ENCODE measurements at regions not wholly inside any gene's neighbourhood (a gene's known extent, or its start where the extent isn't known, plus 50 kb on each side); places are given as distances from the start of the nearest gene placed in this dataset.

- intact Hi-C loops (cut with DNase I), result no loop called here
- Histone ChIP-seq H3K27ac (no peak overlapping the region), H3K36me3 (no peaks in the 10 kb centered on the region), H3K4me1 (ENCODE audit: insufficient read depth) (no peaks in the 10 kb centered on the region), H3K4me3 (no peak overlapping the region), H3K27me3 (no peaks in the 10 kb centered on the region), H3K9me3 (no peaks in the 10 kb centered on the region)
- TF ChIP-seq POLR2A (IDR thresholded peaks at IDR 0.05), result no peak
- no peak for DNase-seq
- WGBS, 3 donors, result 21 to 40% (median 24%) methylated on average over 4 of the region's 4 CpGs
Measured at GRCh38 chr13:111562716-111563115, 242.3 kb downstream of the TEX29 start.

GRCh38 chr13:111564606-111565005 lies 244.2 kb downstream of the TEX29 start:
- no peak overlapping the region for H3K4me3 ChIP-seq
- no peaks in the 10 kb centered on the region for H3K4me1 ChIP-seq (ENCODE audit: insufficient read depth)
- no peak for TF ChIP-seq CTCF (IDR thresholded peaks at IDR 0.05)
- 60 to 70% (median 62%) methylated on average over 8 of the region's 8 CpGs for WGBS, 3 donors
- no peaks in the 10 kb centered on the region for H3K27me3 ChIP-seq
- H3K9me3 ChIP-seq, result no peaks in the 10 kb centered on the region
- no peak for DNase-seq
- no peak overlapping the region for H3K27ac ChIP-seq
- intact Hi-C loops (cut with DNase I), result no loop called here
- no peaks in the 10 kb centered on the region for H3K36me3 ChIP-seq

GRCh38 chr13:111565400-111565799 lies 245.0 kb downstream of the TEX29 start:
- H3K27me3 ChIP-seq, result no peaks in the 10 kb centered on the region
- no peaks in the 10 kb centered on the region for H3K36me3 ChIP-seq
- no peak for TF ChIP-seq CTCF (IDR thresholded peaks at IDR 0.05)
- TF ChIP-seq EP300 (IDR thresholded peaks at IDR 0.05), result no peak
- H3K9me3 ChIP-seq, result no peaks in the 10 kb centered on the region
- intact Hi-C loops (cut with DNase I), result no loop called here
- H3K27ac ChIP-seq, result no peak overlapping the region
- no peak for DNase-seq
- no peaks in the 10 kb centered on the region for H3K4me1 ChIP-seq (ENCODE audit: insufficient read depth)
- 78 to 82% (median 80%) methylated on average over 10 of the region's 10 CpGs for WGBS, 3 donors
- no peak overlapping the region for H3K4me3 ChIP-seq

- WGBS, 3 donors, result 87 to 91% (median 90%) methylated on average over 12 of the region's 12 CpGs
- H3K27me3 ChIP-seq, result no peaks in the 10 kb centered on the region
- H3K36me3 ChIP-seq, result no peaks in the 10 kb centered on the region
- H3K4me1 ChIP-seq (ENCODE audit: insufficient read depth), result no peaks in the 10 kb centered on the region
- H3K4me3 ChIP-seq, result no peak overlapping the region
- no peak overlapping the region for H3K27ac ChIP-seq
- intact Hi-C loops (cut with DNase I), result loop anchor here in 1 of 4 donors (2.0 kb wide), 1 partner anchor 54 kb away; no protein-coding TSS in a partner anchor
- no peak for DNase-seq
- TF ChIP-seq CTCF (IDR thresholded peaks at IDR 0.05), result no peak
- TF ChIP-seq EP300 (IDR thresholded peaks at IDR 0.05), result no peak
- no peak for TF ChIP-seq POLR2A (IDR thresholded peaks at IDR 0.05)
- no peaks in the 10 kb centered on the region for H3K9me3 ChIP-seq
Measured at GRCh38 chr13:111566567-111566966, 246.1 kb downstream of the TEX29 start.

- H3K9me3 ChIP-seq, result no peaks in the 10 kb centered on the region
- H3K36me3 ChIP-seq, result no peaks in the 10 kb centered on the region
- intact Hi-C loops (cut with DNase I), result loop anchor here in 1 of 4 donors (2.0 kb wide), 1 partner anchor 53 kb away; no protein-coding TSS in a partner anchor
- DNase-seq, result no peak
- no peak overlapping the region for H3K27ac ChIP-seq
- TF ChIP-seq EP300 (IDR thresholded peaks at IDR 0.05) (no peak), CTCF (IDR thresholded peaks at IDR 0.05) (no peak), POLR2A (IDR thresholded peaks at IDR 0.05) (no peak)
- no peaks in the 10 kb centered on the region for H3K4me1 ChIP-seq (ENCODE audit: insufficient read depth)
- 81 to 87% (median 82%) methylated on average over 16 of the region's 16 CpGs for WGBS, 3 donors
- H3K27me3 ChIP-seq, result no peaks in the 10 kb centered on the region
- no peak overlapping the region for H3K4me3 ChIP-seq
Measured at GRCh38 chr13:111567637-111568036, 247.2 kb downstream of the TEX29 start.

Measured in ovary (tissue), 7 donors.